Large intestine (tissue), 3 donors: ENCODE measurements at regions not wholly inside any gene's neighbourhood (a gene's known extent, or its start where the extent isn't known, plus 50 kb on each side); places are given as distances from the start of the nearest gene placed in this dataset.
"Not testable (repeated sequence)": the region's sequence is repeated elsewhere in the genome, so short reads cannot be mapped to it uniquely, and the experiment has no call there.

Source experiments
- DNase-seq, 2 donors: peaks; one replicate each; pipeline versions ENCODE4 v3.0.0 to v3.0.0-alpha.2; 2013
- H3K27ac ChIP-seq: one replicate; pipeline ENCODE4 v1.5.1; 2013; ENCODE audit warnings: low read length
- H3K27me3 ChIP-seq: 2 replicates; pipeline ENCODE4 v1.6.1; 2013; ENCODE audit warnings: low read length; ENCODE audit not compliant: control insufficient read depth, insufficient read depth
- H3K36me3 ChIP-seq: 2 replicates; pipeline ENCODE4 v1.6.1; 2013; ENCODE audit warnings: low read length; ENCODE audit not compliant: control insufficient read depth, insufficient read depth
- H3K4me1 ChIP-seq: one replicate; pipeline ENCODE4 v1.6.1; 2013; ENCODE audit warnings: low read length; ENCODE audit not compliant: control insufficient read depth, insufficient read depth
- H3K4me3 ChIP-seq: one replicate; pipeline ENCODE4 v1.5.1; 2013; ENCODE audit warnings: low read length
- H3K9me3 ChIP-seq: one replicate; pipeline ENCODE4 v1.6.1; 2013; ENCODE audit warnings: mild to moderate bottlenecking, low read depth, low read length, moderate library complexity; ENCODE audit not compliant: control insufficient read depth
- WGBS: methylation state at CpG from one replicate; pipeline ENCODE4 v1.1.5; 2013; ENCODE audit warnings: low lambda C conversion rate; ENCODE audit not compliant: insufficient coverage; 5-methylcytosine and 5-hydroxymethylcytosine counted together

DNA sequence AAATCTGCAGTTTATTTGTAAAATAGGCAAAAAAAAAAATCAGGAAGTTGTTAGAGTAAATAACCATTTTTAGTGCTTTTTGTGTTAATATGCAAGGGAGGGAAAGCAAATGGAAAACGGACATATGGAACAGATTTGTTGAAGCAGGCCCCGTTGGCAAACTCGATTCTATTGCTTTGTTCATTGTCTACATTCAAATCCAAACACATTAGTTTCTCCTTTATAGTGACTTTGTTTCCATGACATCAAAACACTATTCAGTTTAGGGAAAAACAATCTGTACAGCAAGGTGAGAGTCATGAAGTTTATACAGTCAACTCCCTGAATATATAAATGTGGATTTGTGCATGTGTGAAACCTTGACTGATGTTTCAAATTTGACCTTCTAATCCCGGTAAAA is 142.2 kb downstream of the FAM47A start:
- no peak overlapping the region for H3K4me3 ChIP-seq
- no peak for DNase-seq
- no peaks in the 10 kb centered on the region for H3K36me3 ChIP-seq
- WGBS, result no CpG with 5 or more reads among the region's 4 CpGs
- H3K27me3 ChIP-seq, result no peaks in the 10 kb centered on the region
- no peaks in the 10 kb centered on the region for H3K9me3 ChIP-seq
- H3K4me1 ChIP-seq, result no peaks in the 10 kb centered on the region
- H3K27ac ChIP-seq, result no peak overlapping the region

- H3K36me3 ChIP-seq, result no peaks in the 10 kb centered on the region
- H3K4me1 ChIP-seq, result no peaks in the 10 kb centered on the region
- no peak overlapping the region for H3K4me3 ChIP-seq
- no peak overlapping the region for H3K27ac ChIP-seq
- no peaks in the 10 kb centered on the region for H3K27me3 ChIP-seq
- H3K9me3 ChIP-seq, result no peaks in the 10 kb centered on the region
- WGBS, result no CpG with 5 or more reads among the region's 4 CpGs
- no peak for DNase-seq
Measured at GRCh38 chrX:33987458-33987857, 144.7 kb downstream of the FAM47A start.

DNA sequence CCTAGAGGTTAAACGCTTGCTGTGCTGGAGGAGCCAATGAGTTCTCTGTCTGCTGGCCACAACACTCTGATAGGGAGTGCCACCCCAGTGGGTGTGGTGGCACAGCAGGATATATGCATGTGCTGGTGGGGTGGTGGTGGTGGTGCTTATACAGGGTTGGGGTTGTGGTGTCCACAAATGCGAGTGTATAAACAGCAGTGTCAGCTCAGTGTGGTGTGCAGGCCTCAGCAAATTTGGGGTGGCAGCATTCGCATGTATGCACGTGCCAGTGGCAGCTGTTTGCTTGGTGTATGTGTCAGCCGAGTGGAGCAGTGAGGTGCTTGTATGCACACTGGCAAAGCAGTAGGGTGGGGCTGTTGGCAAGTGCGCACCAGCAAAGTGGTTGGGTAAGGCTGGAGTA is 157.4 kb downstream of the FAM47A start:
- Histone ChIP-seq H3K27me3 (no peaks in the 10 kb centered on the region), H3K4me1 (no peaks in the 10 kb centered on the region), H3K4me3 (no peak overlapping the region), H3K9me3 (no peaks in the 10 kb centered on the region), H3K36me3 (no peaks in the 10 kb centered on the region), H3K27ac (no peak overlapping the region)
- DNase-seq, result no peak
- WGBS, result no CpG with 5 or more reads among the region's 6 CpGs

- no peaks in the 10 kb centered on the region for H3K36me3 ChIP-seq
- H3K27ac ChIP-seq, result no peak overlapping the region
- H3K4me1 ChIP-seq, result no peaks in the 10 kb centered on the region
- H3K9me3 ChIP-seq, result no peaks in the 10 kb centered on the region
- WGBS, result no CpG with 5 or more reads among the region's 3 CpGs
- no peak for DNase-seq
- H3K4me3 ChIP-seq, result no peak overlapping the region
- no peaks in the 10 kb centered on the region for H3K27me3 ChIP-seq
Measured at GRCh38 chrX:33970028-33970967, 161.8 kb downstream of the FAM47A start.

DNA sequence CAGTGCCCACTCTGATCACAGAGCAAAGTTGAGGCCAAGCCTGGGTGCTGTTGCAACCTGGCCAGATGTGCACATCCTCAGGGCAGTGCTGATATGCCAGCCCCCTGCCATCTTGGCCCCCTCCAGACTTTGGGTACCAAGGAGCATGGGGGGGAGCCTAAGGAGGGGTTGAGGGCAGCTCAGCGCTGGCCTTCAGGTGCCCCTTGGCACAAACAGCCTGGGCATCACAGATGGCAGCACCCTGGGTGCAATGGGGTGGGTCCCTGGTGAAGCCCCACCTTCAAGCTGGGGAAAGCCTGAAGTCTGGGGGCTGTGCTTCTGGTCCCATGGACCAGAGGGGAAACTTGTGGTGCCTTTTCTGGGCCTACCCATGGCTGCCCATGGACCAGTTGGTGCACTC is 163.0 kb downstream of the FAM47A start:
- H3K27ac ChIP-seq, result no peak overlapping the region
- no CpG with 5 or more reads among the region's 1 CpG for WGBS
- no peak overlapping the region for H3K4me3 ChIP-seq
- H3K27me3 ChIP-seq, result no peaks in the 10 kb centered on the region
- H3K4me1 ChIP-seq, result no peaks in the 10 kb centered on the region
- no peaks in the 10 kb centered on the region for H3K36me3 ChIP-seq
- DNase-seq, result no peak
- H3K9me3 ChIP-seq, result no peaks in the 10 kb centered on the region

DNA sequence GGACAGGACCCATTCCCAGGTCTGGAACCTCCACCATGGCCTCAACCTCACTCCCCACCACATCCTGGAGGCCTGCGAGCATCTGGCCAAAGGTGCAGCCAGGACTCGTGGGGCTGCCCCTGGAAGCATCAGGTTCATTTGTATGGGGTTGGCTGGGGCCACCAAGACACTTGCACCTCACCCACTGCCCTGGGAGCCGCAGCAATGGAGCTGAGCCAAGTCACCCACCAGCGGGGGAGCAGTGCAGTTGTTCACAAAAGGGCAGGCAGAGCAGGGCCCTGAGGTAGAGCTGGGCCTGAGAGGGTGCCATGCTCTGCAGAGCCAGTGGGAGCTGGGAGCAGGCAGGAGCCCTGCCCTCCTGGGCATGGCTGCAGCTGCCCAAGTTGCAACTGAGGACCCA is 163.5 kb downstream of the FAM47A start:
- WGBS, result no CpG with 5 or more reads among the region's 4 CpGs
- no peaks in the 10 kb centered on the region for H3K9me3 ChIP-seq
- no peak overlapping the region for H3K4me3 ChIP-seq
- no peaks in the 10 kb centered on the region for H3K4me1 ChIP-seq
- DNase-seq, result no peak
- no peak overlapping the region for H3K27ac ChIP-seq
- no peaks in the 10 kb centered on the region for H3K27me3 ChIP-seq
- H3K36me3 ChIP-seq, result no peaks in the 10 kb centered on the region

- H3K27me3 ChIP-seq, result no peaks in the 10 kb centered on the region
- WGBS, result no CpG with 5 or more reads among the region's 2 CpGs
- H3K27ac ChIP-seq, result no peak overlapping the region
- no peaks in the 10 kb centered on the region for H3K9me3 ChIP-seq
- DNase-seq, result no peak
- no peaks in the 10 kb centered on the region for H3K4me1 ChIP-seq
- H3K36me3 ChIP-seq, result no peaks in the 10 kb centered on the region
- no peak overlapping the region for H3K4me3 ChIP-seq
Measured at GRCh38 chrX:33949300-33949699, 182.8 kb downstream of the FAM47A start.

DNA sequence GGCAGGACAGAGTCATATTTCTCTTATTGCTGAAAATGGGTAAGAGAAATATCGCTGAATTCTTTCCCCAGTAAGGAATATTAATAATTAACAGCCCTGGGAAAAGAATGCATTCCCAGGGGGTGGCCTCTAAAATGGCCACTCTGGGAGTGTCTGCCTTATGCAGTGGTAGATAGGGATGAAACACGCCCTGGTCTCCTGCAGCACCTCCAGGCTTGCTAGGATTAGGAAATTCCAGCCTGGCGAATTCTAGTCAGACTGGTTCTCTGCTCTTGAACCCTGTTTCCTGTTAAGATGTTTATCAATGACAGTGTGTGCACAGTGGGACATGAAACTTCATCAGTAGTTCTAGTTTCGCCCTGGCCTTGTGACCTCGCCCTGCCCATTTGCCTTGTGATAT is 205.9 kb downstream of the FAM47A start:
- not testable (repeated sequence) for H3K9me3 ChIP-seq, H3K4me1 ChIP-seq, H3K4me3 ChIP-seq, DNase-seq, H3K27me3 ChIP-seq, H3K27ac ChIP-seq, H3K36me3 ChIP-seq
- no CpG with 5 or more reads among the region's 5 CpGs for WGBS

DNA sequence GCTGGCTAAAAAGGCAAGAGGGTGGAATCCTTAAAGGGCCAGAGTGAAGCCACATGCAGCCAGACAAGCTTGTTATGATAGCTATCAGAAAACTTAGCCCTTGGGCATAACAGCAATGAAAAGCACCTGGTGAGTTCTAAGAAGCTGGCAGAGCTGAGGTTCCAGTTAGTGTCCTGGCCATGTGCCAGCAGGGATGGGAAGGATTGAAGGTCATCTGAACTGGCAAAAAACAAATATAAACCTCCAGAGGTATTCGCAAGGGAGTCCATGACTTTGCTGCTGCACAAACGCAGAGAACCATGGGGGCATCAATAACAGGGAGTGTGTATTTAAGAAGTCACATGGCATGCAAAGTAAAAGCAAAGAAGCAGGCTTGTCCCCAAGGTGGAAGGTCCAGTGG is 208.9 kb downstream of the FAM47A start:
- Histone ChIP-seq H3K27me3 (no peaks in the 10 kb centered on the region), H3K36me3 (no peaks in the 10 kb centered on the region), H3K4me3 (no peak overlapping the region), H3K27ac (no peak overlapping the region), H3K4me1 (no peaks in the 10 kb centered on the region), H3K9me3 (no peaks in the 10 kb centered on the region)
- no CpG with 5 or more reads among the region's 2 CpGs for WGBS
- DNase-seq, result no peak

DNA sequence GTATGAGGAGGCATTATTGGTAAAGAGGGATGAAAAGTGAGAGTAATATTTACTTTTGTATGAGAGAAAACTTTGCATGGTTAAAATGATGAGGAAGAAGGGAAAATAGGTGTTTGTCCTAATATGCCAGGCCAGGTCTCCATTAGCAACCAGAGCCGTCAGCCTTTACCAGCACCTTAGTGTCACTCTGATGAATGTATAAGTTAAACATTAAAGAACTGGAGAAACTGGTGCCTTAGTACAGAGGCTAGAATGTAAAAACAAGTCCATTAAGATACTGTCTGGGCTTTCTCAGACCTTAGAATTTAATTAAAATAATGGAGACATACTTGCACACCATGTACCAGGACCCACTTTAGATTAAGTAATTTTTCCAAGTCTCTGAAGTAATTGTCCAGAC is 222.3 kb downstream of the FAM47A start:
- no CpG with 5 or more reads among the region's 1 CpG for WGBS
- no peaks in the 10 kb centered on the region for H3K4me1 ChIP-seq
- H3K27me3 ChIP-seq, result no peaks in the 10 kb centered on the region
- no peaks in the 10 kb centered on the region for H3K9me3 ChIP-seq
- DNase-seq, result peak in 1 of 2 donors; percentile 1
- no peak overlapping the region for H3K4me3 ChIP-seq
- no peaks in the 10 kb centered on the region for H3K36me3 ChIP-seq
- no peak overlapping the region for H3K27ac ChIP-seq

DNA sequence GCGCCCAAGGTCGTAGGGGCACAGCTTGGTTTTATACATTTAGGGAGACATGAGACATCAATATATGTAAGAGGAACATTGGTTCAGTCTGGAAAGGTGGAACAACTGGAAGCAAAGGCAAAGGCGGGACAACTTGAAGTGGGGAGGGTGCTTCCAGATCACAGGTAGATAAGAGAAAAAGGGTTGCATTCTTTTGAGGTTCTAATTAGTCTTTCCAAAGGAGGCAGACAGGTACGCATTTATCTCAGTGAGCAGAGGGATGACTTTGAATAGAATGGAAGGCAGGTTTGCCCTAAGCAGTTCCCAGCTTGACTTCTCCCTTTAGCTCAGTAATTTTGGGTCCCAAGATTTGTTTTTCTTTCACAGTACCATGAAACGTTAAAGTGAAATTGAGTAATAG is 223.2 kb downstream of the FAM47A start:
- H3K4me3 ChIP-seq, result no peak overlapping the region
- H3K27ac ChIP-seq, result no peak overlapping the region
- H3K9me3 ChIP-seq, result no peaks in the 10 kb centered on the region
- H3K4me1 ChIP-seq, result no peaks in the 10 kb centered on the region
- H3K27me3 ChIP-seq, result no peaks in the 10 kb centered on the region
- DNase-seq, result no peak
- H3K36me3 ChIP-seq, result no peaks in the 10 kb centered on the region
- no CpG with 5 or more reads among the region's 5 CpGs for WGBS
